HG03139 (cell line): ENCODE measurements at regions not wholly inside any gene's neighbourhood (a gene's known extent, or its start where the extent isn't known, plus 50 kb on each side); places are given as distances from the start of the nearest gene placed in this dataset.

ENCODE experiments used
- ATAC-seq: cut with Tn5 transposase; IDR thresholded peaks from one replicate; pipeline ENCODE4 v1.9.1; 2021; ENCODE audit not compliant: unreplicated experiment

GRCh38 chr14:98229656-98230366 lies 1042.2 kb downstream of the BCL11B start:
- ATAC-seq: no peak

GRCh38 chr14:98230411-98230810 lies 1041.6 kb downstream of the BCL11B start:
- no peak for ATAC-seq

GRCh38 chr14:98231210-98231609 lies 1040.8 kb downstream of the BCL11B start:
- no peak for ATAC-seq

- no peak for ATAC-seq
These were observed 1038.3 kb downstream of the BCL11B start for GRCh38 chr14:98233656-98234055.

- ATAC-seq: no peak
These were observed 1037.8 kb downstream of the BCL11B start for GRCh38 chr14:98234208-98234607.

GRCh38 chr14:98236314-98236713 lies 1035.7 kb downstream of the BCL11B start:
- ATAC-seq: no peak

- no peak for ATAC-seq
These were observed 1034.1 kb downstream of the BCL11B start for GRCh38 chr14:98237939-98238338.

GRCh38 chr14:98240376-98240775 lies 1031.6 kb downstream of the BCL11B start:
- no peak for ATAC-seq

GRCh38 chr14:98242903-98243302 lies 1029.1 kb downstream of the BCL11B start:
- no peak for ATAC-seq

GRCh38 chr14:98243332-98243731 lies 1028.7 kb downstream of the BCL11B start:
- no peak for ATAC-seq

GRCh38 chr14:98244162-98244948 lies 1027.6 kb downstream of the BCL11B start:
- no peak for ATAC-seq

- no peak for ATAC-seq
These were observed 1026.9 kb downstream of the BCL11B start for GRCh38 chr14:98244966-98245569.

- ATAC-seq: no peak
These were observed 1022.9 kb downstream of the BCL11B start for GRCh38 chr14:98249057-98249456.

- ATAC-seq: no peak
These were observed 1022.5 kb downstream of the BCL11B start for GRCh38 chr14:98249476-98249875.

- ATAC-seq: no peak
These were observed 1019.2 kb downstream of the BCL11B start for GRCh38 chr14:98252820-98253219.

GRCh38 chr14:98259881-98260280 lies 1012.1 kb downstream of the BCL11B start:
- ATAC-seq: no peak

GRCh38 chr14:98262566-98262965 lies 1009.4 kb downstream of the BCL11B start:
- no peak for ATAC-seq

GRCh38 chr14:98269533-98269932 lies 1002.5 kb downstream of the BCL11B start:
- no peak for ATAC-seq

- ATAC-seq: no peak
These were observed 1001.8 kb downstream of the BCL11B start for GRCh38 chr14:98270201-98270600.

GRCh38 chr14:98274596-98274995 lies 997.4 kb downstream of the BCL11B start:
- ATAC-seq: no peak

- no peak for ATAC-seq
These were observed 993.2 kb downstream of the BCL11B start for GRCh38 chr14:98278800-98279199.

GRCh38 chr14:98280436-98280835 lies 991.6 kb downstream of the BCL11B start:
- no peak for ATAC-seq
